GM10266 (cell line): ENCODE measurements at regions not wholly inside any gene's neighbourhood (a gene's known extent, or its start where the extent isn't known, plus 50 kb on each side); places are given as distances from the start of the nearest gene placed in this dataset.

Source experiments
- DNase-seq: peaks from one replicate; pipeline ENCODE4 v3.0.0; 2012; ENCODE audit errors: extremely low spot score
- TF ChIP-seq, protein P1 (sequence below): IDR thresholded peaks from 2 replicates; pipeline ENCODE4 v1.5.1; 2012; ENCODE audit warnings: mild to moderate bottlenecking, low read depth; ENCODE audit not compliant: control insufficient read depth, insufficient read depth; ENCODE audit errors: missing control alignments

DNA sequence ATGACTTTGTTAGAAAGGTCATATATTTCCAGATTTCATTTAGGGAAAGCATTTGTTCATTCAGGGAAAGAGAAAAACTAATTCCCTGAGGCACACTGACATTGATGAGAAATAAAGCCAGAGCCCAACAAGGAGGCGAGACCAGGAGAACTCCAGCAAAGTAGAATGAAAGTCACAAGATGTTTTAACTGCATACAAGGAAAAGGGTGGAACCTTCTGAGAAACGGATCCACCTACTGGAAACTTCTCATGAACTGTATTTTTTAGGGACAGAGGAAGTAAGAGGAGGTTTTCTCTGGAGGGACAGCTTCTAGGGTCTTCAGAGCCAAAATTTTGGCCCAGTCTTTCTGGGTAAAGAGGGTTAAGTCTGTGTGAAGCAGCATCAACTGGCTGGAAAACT lies 548.2 kb upstream of the PIK3C3 start:
- no peak for DNase-seq

DNA sequence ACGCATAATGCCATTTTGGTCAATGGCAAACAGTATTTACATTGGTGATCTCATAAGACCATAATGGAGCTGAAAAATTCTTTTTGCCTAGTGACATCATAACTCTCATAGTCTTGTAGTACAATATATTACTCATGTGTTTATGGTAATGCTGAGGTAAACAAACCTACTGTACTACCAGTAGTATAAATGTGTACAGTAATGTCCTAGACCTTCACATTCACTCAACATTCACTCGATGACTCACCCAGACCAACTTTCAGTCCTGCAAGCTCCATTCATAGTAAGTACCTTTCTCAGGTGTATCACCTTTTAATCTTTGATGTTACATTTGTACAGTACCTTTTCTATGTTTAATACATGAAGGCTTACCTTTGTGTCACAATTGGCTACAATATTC lies 558.2 kb upstream of the PIK3C3 start:
- no peak for DNase-seq
- TF ChIP-seq, protein P1, sequence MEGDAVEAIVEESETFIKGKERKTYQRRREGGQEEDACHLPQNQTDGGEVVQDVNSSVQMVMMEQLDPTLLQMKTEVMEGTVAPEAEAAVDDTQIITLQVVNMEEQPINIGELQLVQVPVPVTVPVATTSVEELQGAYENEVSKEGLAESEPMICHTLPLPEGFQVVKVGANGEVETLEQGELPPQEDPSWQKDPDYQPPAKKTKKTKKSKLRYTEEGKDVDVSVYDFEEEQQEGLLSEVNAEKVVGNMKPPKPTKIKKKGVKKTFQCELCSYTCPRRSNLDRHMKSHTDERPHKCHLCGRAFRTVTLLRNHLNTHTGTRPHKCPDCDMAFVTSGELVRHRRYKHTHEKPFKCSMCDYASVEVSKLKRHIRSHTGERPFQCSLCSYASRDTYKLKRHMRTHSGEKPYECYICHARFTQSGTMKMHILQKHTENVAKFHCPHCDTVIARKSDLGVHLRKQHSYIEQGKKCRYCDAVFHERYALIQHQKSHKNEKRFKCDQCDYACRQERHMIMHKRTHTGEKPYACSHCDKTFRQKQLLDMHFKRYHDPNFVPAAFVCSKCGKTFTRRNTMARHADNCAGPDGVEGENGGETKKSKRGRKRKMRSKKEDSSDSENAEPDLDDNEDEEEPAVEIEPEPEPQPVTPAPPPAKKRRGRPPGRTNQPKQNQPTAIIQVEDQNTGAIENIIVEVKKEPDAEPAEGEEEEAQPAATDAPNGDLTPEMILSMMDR: no peak

More for the DNA sequence above, 548.2 kb upstream of the PIK3C3 start:
- TF ChIP-seq, protein P1: no peak

DNA sequence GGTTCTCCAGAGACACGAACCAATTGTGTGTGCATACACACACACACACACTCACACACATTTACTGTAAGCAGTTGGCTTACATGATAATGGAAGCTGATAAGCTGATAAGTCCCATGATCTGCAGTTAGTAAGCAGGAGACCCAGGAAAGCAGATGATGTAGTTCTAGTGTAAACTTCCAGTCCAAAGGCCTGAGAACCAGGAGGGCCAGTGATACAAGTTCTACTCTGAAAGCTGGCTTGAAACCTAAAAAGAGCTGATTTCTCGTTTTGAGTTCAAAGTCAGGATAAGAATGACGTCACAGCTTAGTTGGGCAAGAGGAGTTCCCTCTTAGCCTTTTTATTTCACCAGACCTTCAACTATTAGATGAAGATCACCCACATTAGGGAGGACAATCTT lies 558.8 kb upstream of the PIK3C3 start:
- no peak for DNase-seq
- TF ChIP-seq, protein P1: no peak

DNA sequence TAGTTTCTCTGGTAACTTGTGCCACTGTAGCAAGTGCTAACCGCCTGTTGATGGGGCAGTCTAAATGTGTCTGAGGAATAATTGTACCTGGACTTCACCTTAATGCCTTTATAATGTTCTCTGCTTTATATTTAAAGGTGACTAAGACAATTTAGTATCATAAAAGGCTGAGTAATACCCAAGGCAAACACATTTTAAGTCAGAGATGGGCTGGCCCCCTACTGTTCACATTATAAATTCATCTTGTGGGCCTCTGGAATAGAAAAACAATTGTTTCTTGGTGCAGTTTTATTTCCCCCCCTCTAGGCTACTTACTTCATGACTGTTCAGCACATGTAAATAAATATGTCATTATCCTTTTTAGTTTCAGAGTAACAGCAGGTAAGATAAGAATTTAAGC lies 559.3 kb upstream of the PIK3C3 start:
- no peak for DNase-seq
- TF ChIP-seq, protein P1: no peak

DNA sequence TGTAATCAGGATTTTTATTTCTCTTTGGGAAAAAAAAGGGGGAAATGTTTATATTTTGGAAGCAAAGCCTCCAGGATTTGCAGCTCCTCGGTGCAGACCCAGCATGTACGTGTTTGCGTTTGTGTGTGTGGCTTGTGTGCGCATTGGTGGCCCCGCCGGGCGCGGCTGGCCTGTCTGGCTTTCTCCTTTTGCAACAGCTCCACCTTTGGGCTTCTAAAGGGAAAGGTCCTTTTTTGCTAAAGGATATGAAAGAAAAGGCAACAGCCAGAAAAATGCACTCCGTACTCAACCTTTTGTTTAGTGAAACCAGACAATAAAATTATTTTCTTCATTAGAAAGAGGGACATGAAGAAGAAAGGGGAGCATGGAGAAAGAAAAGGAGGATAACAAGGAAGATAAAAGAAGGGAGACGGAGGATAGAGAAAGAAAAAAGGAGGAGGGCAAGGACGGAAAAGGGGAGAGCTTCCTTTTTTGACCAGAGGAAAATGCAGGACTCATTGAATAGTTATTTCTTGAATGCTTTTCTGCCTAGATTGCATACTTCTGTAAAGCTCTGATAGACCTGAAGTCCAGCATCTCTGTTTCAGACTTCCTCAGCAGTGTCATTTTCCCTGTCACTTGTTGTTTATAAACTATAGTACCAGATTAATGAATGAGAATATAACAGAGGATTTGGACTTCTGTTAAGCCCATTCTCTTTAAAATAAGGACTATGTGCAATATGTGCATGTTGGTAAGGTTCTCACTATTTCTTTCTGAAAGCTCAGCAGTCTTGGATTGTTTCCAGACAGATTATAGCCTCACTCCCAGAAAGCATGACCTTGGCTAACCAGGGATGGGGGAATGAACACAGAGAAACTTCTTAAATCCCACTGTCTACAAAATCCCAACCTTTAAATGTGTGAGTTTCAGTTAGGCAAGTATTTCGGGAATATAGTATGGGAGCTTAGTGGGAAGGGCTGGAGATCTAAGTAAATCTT lies 563.1 kb upstream of the PIK3C3 start:
- DNase-seq: peak; percentile 23
- TF ChIP-seq, protein P1: peak; percentile 40

DNA sequence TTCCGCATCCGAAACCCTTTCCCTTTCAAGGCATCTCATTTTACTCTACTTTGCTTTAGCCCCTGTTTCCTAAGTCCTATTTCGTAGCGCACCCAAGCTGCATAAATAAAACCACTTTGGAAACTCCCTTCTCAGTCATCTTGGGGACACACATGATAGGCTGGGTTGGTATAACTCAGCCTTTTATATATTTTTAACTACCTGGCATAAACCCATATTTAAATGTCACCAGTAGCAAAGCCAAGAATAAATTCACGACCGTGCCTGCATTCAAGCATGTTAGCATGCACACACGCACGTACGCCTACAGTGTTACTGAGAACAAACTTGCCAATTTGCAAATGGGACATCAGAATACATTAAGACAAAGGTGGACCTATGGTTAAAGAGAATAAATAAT lies 564.7 kb upstream of the PIK3C3 start:
- DNase-seq: no peak
- TF ChIP-seq, protein P1: no peak

DNA sequence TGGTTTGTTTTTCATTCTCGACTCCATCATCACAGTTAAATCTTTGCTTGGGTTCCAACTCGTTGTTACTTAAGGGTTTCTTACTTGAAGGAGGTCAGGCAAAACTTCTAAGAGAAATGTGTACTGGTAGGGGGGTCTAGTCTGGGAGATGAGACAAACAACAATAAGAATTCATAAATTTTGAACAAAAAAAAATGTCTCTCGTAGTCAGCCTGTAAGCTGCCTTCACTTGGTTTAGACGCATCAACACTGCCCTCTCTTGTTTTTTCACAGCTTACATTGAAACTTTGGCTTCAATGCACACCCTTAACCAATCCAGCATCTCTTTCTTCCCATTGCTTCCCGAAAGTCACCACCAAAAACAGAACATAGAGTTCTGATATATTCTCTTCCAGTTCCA lies 576.4 kb upstream of the PIK3C3 start:
- TF ChIP-seq, protein P1: no peak

More for the DNA sequence above, 576.4 kb upstream of the PIK3C3 start:
- no peak for DNase-seq
